A549 (cell line): ENCODE measurements at regions not wholly inside any gene's neighbourhood (a gene's known extent, or its start where the extent isn't known, plus 50 kb on each side); places are given as distances from the start of the nearest gene placed in this dataset.
A peak's percentile ranks its signal among the peaks of the same experiment; 100 is the strongest.
"Not testable (repeated sequence)": the region's sequence is repeated elsewhere in the genome, so short reads cannot be mapped to it uniquely, and the experiment has no call there.

ENCODE experiments used
- ATAC-seq, 2 experiments: fragments of 200-7000 bp in 1 of 2; fragments of >200 bp in 1 of 2; cut with Nextera tagmentation in 1 of 2; cut with Tn5 transposase in 1 of 2; 3 replicates each; pipeline versions ENCODE4 v1.8.0 to v1.9.1; 2018 to 2020; ENCODE audit warnings: mild to moderate bottlenecking in 1 of 2, moderate library complexity in 1 of 2
- CTCF ChIA-PET: fragments of 300-600 bp; sonication (Branson Sonifier 250); formaldehyde crosslinking; extraction: SDS; loops from one replicate; lab custom pipeline; 2021; ENCODE audit warnings: antibody characterized with exemption, inconsistent platforms; lab: Yijun Ruan, JAX
- POLR2A ChIA-PET: fragments of 350-600 bp; formaldehyde crosslinking; extraction: SDS; loops from one replicate; lab custom pipeline; 2021; ENCODE audit warnings: antibody characterized with exemption, inconsistent platforms; lab: Yijun Ruan, JAX
- DNase-seq, 2 experiments: peaks; one replicate each; pipeline versions ENCODE4 v3.0.0 to v3.0.0-alpha.2; 2011 to 2016; ENCODE audit warnings: low read depth in 1 of 2, low spot score in 1 of 2
- FAIRE-seq: peaks from 2 replicates; lab custom pipeline; 2011; peaks lifted over from hg19 to GRCh38; lab: Jason Lieb, UNC
- H3K27ac ChIP-seq, 2 experiments: fragments of >200 bp; sonication (Bioruptor Twin); formaldehyde crosslinking; 3 replicates each; pipeline ENCODE4 v1.5.1; 2016 to 2017
- H3K4me1 ChIP-seq: fragments of >200 bp; sonication (Bioruptor Twin); formaldehyde crosslinking; 3 replicates; pipeline ENCODE4 v1.6.1; 2016
- H3K4me2 ChIP-seq: fragments of >200 bp; sonication (Bioruptor Twin); formaldehyde crosslinking; 3 replicates; pipeline ENCODE4 v1.6.1; 2016
- H3K4me3 ChIP-seq: fragments of >200 bp; sonication (Bioruptor Twin); formaldehyde crosslinking; 3 replicates; pipeline ENCODE4 v1.5.1; 2016
- H3K9me3 ChIP-seq: fragments of >200 bp; sonication (Bioruptor Twin); formaldehyde crosslinking; 3 replicates; pipeline ENCODE4 v1.6.1; 2016
- CBX8 ChIP-seq: fragments of 200-600 bp; sonication (generic); IDR thresholded peaks from 2 replicates; pipeline ENCODE4 v1.6.1; 2016
- CHD2 ChIP-seq: fragments of 150-350 bp; IDR thresholded peaks from 2 replicates; pipeline ENCODE4 v1.6.1; 2014; ENCODE audit warnings: low read length; ENCODE audit not compliant: partially characterized antibody
- EP300 ChIP-seq, 2 experiments: fragments of >200 bp; sonication (Bioruptor Twin); formaldehyde crosslinking; IDR thresholded peaks; 2 replicates in 1 of 2; 3 replicates in 1 of 2; pipeline ENCODE4 v1.6.1; 2016 to 2017
- FOSB ChIP-seq: fragments of 250-450 bp; sonication (Bioruptor Pico); IDR thresholded peaks from 2 replicates; pipeline ENCODE4 v1.5.0; 2020; ENCODE audit warnings: mild to moderate bottlenecking, moderate library complexity
- HEYL ChIP-seq: fragments of 250-450 bp; sonication (Bioruptor Pico); IDR thresholded peaks from 2 replicates; pipeline ENCODE4 v1.8.0; 2021; ENCODE audit warnings: mild to moderate bottlenecking, moderate library complexity
- HOXB13 ChIP-seq: fragments of 250-450 bp; sonication (Bioruptor Pico); IDR thresholded peaks from 2 replicates; pipeline ENCODE4 v1.5.0; 2020; ENCODE audit warnings: low read depth, mild to moderate bottlenecking, moderate library complexity
- HOXB5 ChIP-seq: fragments of 250-450 bp; sonication (Bioruptor Pico); IDR thresholded peaks from 2 replicates; pipeline ENCODE4 v1.5.0; 2020; ENCODE audit warnings: mild to moderate bottlenecking, moderate library complexity
- MAFK ChIP-seq: fragments of 450-650 bp; IDR thresholded peaks from 2 replicates; pipeline ENCODE4 v1.6.1; 2014; ENCODE audit not compliant: partially characterized antibody
- MAX ChIP-seq: IDR thresholded peaks from 2 replicates; pipeline ENCODE4 v1.6.1; 2012
- MAZ ChIP-seq: fragments of 150-350 bp; IDR thresholded peaks from 2 replicates; pipeline ENCODE4 v1.6.1; 2014; ENCODE audit warnings: antibody characterized with exemption, low read depth, low read length, borderline replicate concordance
- PHF8 ChIP-seq: fragments of 200-600 bp; sonication (generic); IDR thresholded peaks from 2 replicates; pipeline ENCODE4 v1.6.1; 2016; ENCODE audit warnings: low read depth, mild to moderate bottlenecking, antibody characterized with exemption, moderate library complexity, borderline replicate concordance
- POLR2AphosphoS2 ChIP-seq: conservative IDR thresholded peaks from 2 replicates; pipeline ENCODE4 v1.6.1; 2012; ENCODE audit warnings: low read length, improper control_type of control experiment, inconsistent platforms
- RCOR1 ChIP-seq: fragments of 150-350 bp; IDR thresholded peaks from 2 replicates; pipeline ENCODE4 v1.6.1; 2014; ENCODE audit warnings: antibody characterized with exemption, low read length, low read depth
- ZFP36 ChIP-seq: fragments of 450-650 bp; IDR thresholded peaks from 2 replicates; pipeline ENCODE4 v1.6.1; 2014; ENCODE audit warnings: borderline replicate concordance; ENCODE audit not compliant: partially characterized antibody
- WGBS: methylation state at CpG from one replicate; pipeline ENCODE4 v1.1.6; 2017; ENCODE audit errors: missing lambda C conversion rate; 5-methylcytosine and 5-hydroxymethylcytosine counted together
- TF ChIP-seq, protein P1 (sequence below): fragments of 200-600 bp; sonication (generic); IDR thresholded peaks from 2 replicates; pipeline ENCODE4 v1.6.1; 2016; ENCODE audit warnings: antibody characterized with exemption, mild to moderate bottlenecking, moderate library complexity
- TF ChIP-seq, protein P2 (sequence below): IDR thresholded peaks from 2 replicates; pipeline ENCODE4 v1.6.1; 2012; ENCODE audit warnings: low read depth, borderline replicate concordance
- TF ChIP-seq, protein P3 (sequence below): IDR thresholded peaks from 2 replicates; pipeline ENCODE4 v1.6.1; 2012
- TF ChIP-seq, protein P4 (sequence below): fragments of >200 bp; sonication (Bioruptor Twin); formaldehyde crosslinking; IDR thresholded peaks from 2 replicates; pipeline ENCODE4 v1.6.1; 2016

- 60% methylated on average over 6 of the region's 6 CpGs for WGBS
These were observed 1993.2 kb downstream of the PCDH9 start for GRCh38 chr13:65236841-65237418.

DNA sequence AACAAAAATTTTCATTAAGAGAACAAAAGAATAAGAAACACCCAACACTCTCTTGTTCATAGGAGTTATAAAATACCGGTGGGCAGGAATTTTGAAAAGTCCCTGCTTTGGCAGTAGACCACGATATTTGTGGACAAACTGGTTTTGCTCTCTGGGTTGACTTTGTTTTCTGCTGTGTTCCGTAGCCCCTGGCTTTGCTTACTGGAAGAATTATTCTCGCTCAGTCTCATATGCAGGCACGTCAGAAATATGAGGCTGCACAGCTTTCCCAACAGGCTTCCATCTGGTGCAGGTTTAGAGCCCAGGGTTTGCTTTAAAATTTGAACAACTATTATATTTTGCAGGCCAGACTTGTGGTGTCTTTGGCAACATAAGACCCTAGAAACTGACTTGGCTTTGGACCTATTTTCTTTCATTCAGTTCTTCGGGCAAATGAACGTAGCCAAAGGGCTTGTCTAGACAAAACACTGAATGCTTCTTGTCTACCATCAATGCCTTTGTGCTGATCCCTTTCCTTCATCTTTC lies 2012.6 kb downstream of the PCDH9 start:
- no peak for FAIRE-seq
- TF ChIP-seq ZFP36 (no peak), POLR2AphosphoS2 (no peak), FOSB (CRISPR knock-in tag) (no peak), CBX8 (no peak), MAX (no peak), EP300 (IDR thresholded peaks at IDR 0.05) (no peak), MAZ (no peak)
- TF ChIP-seq, protein P1, sequence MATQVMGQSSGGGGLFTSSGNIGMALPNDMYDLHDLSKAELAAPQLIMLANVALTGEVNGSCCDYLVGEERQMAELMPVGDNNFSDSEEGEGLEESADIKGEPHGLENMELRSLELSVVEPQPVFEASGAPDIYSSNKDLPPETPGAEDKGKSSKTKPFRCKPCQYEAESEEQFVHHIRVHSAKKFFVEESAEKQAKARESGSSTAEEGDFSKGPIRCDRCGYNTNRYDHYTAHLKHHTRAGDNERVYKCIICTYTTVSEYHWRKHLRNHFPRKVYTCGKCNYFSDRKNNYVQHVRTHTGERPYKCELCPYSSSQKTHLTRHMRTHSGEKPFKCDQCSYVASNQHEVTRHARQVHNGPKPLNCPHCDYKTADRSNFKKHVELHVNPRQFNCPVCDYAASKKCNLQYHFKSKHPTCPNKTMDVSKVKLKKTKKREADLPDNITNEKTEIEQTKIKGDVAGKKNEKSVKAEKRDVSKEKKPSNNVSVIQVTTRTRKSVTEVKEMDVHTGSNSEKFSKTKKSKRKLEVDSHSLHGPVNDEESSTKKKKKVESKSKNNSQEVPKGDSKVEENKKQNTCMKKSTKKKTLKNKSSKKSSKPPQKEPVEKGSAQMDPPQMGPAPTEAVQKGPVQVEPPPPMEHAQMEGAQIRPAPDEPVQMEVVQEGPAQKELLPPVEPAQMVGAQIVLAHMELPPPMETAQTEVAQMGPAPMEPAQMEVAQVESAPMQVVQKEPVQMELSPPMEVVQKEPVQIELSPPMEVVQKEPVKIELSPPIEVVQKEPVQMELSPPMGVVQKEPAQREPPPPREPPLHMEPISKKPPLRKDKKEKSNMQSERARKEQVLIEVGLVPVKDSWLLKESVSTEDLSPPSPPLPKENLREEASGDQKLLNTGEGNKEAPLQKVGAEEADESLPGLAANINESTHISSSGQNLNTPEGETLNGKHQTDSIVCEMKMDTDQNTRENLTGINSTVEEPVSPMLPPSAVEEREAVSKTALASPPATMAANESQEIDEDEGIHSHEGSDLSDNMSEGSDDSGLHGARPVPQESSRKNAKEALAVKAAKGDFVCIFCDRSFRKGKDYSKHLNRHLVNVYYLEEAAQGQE = no peak
- TF ChIP-seq, all 56 proteins: peak for 0
- Histone ChIP-seq H3K9me3 (no peaks in the 10 kb centered on the region), H3K4me2 (no peak overlapping the region), H3K4me1 (no peaks in the 10 kb centered on the region), H3K27ac (no peak overlapping the region), H3K4me3 (no peak overlapping the region)
- ATAC-seq (no peak), DNase-seq (no peak)
- POLR2A ChIA-PET = no interaction called here
- CTCF ChIA-PET = no interaction called here
- WGBS = 60% methylated on average over 7 of the region's 7 CpGs

More at GRCh38 chr13:65236841-65237418, 1993.2 kb downstream of the PCDH9 start:
- FAIRE-seq (no peak), DNase-seq (peak in 1 of 2 experiments; percentile 13), ATAC-seq (no peak)
- no peaks in the 10 kb centered on the region for H3K9me3 ChIP-seq
- TF ChIP-seq, protein P2, sequence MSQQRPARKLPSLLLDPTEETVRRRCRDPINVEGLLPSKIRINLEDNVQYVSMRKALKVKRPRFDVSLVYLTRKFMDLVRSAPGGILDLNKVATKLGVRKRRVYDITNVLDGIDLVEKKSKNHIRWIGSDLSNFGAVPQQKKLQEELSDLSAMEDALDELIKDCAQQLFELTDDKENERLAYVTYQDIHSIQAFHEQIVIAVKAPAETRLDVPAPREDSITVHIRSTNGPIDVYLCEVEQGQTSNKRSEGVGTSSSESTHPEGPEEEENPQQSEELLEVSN = no peak
- H3K27ac ChIP-seq = no peak overlapping the region
- no peak overlapping the region for H3K4me3 ChIP-seq
- ChIA-PET POLR2A (no interaction called here), CTCF (no interaction called here)
- no peak overlapping the region for H3K4me2 ChIP-seq
- no peaks in the 10 kb centered on the region for H3K4me1 ChIP-seq

- H3K27ac ChIP-seq, POLR2A ChIA-PET, H3K4me1 ChIP-seq, ATAC-seq, H3K4me3 ChIP-seq, FAIRE-seq, H3K9me3 ChIP-seq, CTCF ChIA-PET, H3K4me2 ChIP-seq: not testable (repeated sequence)
- peak in 1 of 2 experiments; percentile 4 for DNase-seq
- 65% methylated on average over 2 of the region's 2 CpGs for WGBS
These were observed 2027.3 kb downstream of the PCDH9 start for GRCh38 chr13:65202845-65203244.

DNA sequence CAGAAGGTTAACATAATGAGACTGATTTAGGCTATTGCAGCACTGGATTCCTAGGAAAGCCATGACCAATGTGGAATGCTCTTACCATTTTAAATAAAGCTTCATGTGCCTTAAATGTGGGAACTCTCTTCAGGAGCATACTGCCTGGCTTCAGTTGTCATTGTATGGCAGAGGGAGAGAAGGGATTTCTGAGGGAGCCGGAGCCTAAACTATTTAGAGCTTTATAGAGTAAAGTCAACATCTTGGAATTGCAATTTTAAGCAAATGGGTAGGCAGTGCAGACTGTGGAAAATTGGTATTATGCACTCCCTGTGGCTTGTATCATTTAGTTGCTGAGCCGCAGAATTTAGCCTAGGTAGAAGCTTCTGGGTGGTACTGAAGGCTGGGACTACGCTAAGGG lies 2041.4 kb downstream of the PCDH9 start:
- Histone ChIP-seq H3K4me1 (no peaks in the 10 kb centered on the region), H3K9me3 (no peaks in the 10 kb centered on the region), H3K4me3 (no peak overlapping the region), H3K4me2 (no peak overlapping the region), H3K27ac (no peak overlapping the region)
- FAIRE-seq (no peak), ATAC-seq (no peak), DNase-seq (no peak)
- POLR2A ChIA-PET = no interaction called here
- WGBS = 63% methylated on average over 3 of the region's 3 CpGs
- no peak for TF ChIP-seq CBX8
- TF ChIP-seq, protein P3, sequence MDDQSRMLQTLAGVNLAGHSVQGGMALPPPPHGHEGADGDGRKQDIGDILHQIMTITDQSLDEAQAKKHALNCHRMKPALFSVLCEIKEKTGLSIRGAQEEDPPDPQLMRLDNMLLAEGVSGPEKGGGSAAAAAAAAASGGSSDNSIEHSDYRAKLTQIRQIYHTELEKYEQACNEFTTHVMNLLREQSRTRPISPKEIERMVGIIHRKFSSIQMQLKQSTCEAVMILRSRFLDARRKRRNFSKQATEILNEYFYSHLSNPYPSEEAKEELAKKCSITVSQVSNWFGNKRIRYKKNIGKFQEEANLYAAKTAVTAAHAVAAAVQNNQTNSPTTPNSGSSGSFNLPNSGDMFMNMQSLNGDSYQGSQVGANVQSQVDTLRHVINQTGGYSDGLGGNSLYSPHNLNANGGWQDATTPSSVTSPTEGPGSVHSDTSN = no peak
- TF ChIP-seq HEYL (CRISPR knock-in tag) = no peak
- TF ChIP-seq, protein P4, sequence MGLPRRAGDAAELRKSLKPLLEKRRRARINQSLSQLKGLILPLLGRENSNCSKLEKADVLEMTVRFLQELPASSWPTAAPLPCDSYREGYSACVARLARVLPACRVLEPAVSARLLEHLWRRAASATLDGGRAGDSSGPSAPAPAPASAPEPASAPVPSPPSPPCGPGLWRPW = no peak
- no peak for TF ChIP-seq HOXB5 (CRISPR knock-in tag)
- TF ChIP-seq MAFK = no peak
- TF ChIP-seq PHF8 = no peak
- TF ChIP-seq HOXB13 (CRISPR knock-in tag) = no peak
- TF ChIP-seq CHD2 = no peak
- no peak for TF ChIP-seq RCOR1
- CTCF ChIA-PET = no interaction called here
